ENCODE measurements at regions not wholly inside any gene's neighbourhood (a gene's known extent, or its start where the extent isn't known, plus 50 kb on each side); places are given as distances from the start of the nearest gene placed in this dataset.

DNA sequence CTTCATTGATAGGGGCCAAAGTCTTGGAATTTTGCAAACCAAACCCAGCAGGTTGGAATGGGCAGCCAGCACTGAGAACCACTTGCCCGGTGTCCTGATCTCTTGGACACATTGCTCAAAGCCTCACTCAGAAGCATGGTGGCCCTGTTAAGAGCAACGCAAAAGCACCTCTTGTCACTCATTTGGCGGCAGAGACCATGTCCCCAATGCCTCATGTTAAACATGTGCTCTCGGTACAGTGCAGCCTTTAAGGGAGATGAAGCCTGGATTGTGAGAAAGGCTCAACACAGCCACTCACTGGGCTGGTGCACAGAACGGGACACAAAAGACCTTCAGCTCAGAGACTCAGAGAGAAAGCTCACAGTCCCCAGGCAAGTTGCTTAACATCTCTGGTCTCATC lies 298.4 kb upstream of the PRDM1 start:
- no peak for DNase-seq

DNA sequence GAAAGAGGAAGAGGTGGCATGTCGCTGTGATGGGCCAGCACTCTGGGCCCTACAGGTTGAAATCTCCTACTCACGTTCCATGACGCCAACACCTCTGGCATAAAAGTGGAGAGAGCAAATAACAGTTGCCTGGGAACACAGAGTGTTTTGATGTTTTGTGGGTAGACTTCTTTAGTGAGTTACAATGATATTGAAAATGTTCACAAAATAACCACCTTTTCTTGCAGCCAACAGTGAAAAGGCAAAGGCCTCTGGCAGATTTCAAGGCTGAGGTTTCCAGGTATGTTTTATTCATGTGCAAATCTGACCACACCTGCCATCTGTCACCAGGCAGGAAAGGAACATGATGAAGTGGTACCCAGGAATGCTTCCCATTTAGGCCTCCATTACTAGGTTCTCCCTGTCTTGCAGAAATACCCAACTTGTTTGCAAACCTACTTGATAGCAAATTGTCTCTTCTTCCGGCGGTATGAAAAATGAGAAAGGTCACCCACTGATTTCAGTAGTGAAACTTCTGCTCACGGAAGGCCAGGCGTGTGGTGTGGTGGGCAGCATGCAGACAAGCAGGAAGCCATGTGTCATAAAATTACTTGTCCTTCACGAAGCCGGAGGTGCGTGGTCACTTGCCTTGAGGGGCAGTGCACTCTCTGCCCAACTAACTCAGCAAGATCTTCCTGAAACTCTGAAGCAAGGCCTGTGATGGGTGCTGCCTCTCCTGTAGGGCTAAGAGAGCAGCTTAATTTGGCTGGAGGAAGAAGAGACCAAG lies 299.1 kb upstream of the PRDM1 start:
- DNase-seq = no peak

- no peak for DNase-seq
Measured at GRCh38 chr6:105786449-105786848, 299.7 kb upstream of the PRDM1 start.

- no peak for DNase-seq
Measured at GRCh38 chr6:105785066-105785811, 300.9 kb upstream of the PRDM1 start.

GRCh38 chr6:105784179-105784578 lies 302.0 kb upstream of the PRDM1 start:
- DNase-seq = no peak

DNA sequence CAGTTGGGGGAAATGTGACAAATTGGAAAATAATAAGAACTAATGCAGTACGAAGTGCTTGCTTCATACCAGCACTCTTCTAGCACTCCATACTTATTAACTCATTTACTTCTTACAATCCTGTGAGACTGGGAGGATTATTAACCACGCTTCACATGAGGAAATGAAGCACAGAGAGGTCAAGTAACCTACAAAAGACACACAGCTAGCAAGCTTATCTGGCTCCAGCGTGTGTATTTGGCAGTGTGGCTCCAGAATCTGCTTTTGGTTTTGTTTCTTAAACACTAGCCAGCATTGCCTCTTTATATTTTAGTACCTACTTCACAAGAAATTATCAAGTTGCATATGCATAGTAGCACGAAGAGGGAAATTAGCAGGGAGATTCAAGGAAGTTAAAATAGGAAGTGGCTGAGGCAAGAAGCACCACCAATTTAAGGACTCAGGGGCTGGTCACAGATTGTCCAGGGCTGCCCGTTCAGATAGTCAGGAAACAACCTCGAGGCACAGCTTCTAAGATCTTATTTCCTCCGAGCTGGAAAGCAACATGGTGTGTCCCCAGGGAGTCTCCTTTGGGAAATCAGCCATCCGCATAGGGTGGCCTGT lies 302.7 kb upstream of the PRDM1 start:
- no peak for DNase-seq

GRCh38 chr6:105781915-105782314 lies 304.2 kb upstream of the PRDM1 start:
- DNase-seq = no peak

- DNase-seq = peak; percentile 7
Measured at GRCh38 chr6:105781248-105781647, 304.9 kb upstream of the PRDM1 start.

DNA sequence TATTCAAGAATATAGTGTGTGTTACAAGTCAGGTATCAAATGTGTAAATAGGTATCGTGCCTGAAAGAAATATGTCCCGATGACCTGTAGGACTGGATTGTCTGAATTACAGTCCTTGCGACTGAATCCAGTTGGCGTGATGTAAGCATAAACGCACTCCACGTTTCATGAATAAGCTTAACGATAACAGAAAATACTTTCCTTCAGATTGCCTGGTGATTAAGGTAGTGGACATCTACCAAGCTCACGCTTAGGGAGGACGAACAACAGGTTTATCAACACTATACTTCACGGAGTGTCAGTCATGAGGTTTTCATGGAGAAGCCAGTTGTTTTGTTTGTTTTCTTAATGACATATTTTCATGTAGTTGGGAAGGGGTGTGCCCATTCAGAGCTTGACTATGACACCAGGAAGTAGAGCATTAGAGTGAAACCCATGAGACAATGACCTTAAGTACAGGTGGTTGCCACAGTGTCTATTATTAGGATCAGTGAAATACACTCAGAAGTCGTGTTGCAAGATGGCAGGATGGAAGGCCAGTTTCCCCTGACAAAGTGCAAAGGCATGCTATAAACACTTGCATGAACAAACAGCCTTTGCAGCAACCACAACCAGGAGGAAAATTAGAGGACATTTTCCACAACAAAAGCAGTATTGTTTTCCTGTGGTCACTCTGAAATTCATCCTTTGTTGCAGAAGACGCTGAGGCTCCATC lies 305.8 kb upstream of the PRDM1 start:
- no peak for DNase-seq

DNA sequence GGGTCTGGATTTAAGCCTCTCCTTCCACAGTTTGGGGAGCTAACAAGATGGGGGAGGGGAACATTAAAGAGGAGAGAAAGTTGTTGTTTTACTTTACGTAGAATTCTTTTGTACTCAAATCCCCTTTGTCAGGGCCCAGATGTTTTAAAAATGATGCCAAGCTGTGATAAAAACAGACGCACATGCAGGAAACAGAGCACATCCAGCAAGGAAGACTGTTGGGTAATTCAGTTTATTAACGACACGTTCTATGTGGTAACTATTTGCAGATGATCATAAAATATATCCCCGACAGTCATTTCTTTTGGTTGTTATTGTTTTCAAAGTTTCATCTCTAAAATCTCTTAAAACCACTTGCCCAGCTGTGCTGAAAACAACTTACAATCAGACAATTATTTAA lies 307.0 kb upstream of the PRDM1 start:
- no peak for DNase-seq

- no peak for DNase-seq
Measured at GRCh38 chr6:105775095-105775494, 311.0 kb upstream of the PRDM1 start.

DNA sequence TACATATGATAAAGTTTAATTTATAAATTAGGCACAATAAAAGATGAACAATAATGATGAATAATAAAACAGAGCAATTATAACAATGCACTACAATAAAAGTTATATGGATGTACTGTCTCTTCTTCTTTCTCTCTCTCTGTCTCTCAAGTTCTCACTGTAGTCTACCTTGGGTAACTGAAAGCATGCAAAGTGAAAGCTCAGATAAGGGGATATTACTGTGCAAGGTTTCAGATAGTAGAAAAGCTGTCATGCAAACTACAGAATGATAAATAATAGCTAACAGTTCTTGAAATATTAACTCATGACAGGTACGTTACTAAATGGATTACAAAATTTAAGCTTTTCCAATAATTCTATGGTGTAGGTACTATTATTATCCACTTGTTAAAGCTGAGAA lies 311.9 kb upstream of the PRDM1 start:
- no peak for DNase-seq

DNA sequence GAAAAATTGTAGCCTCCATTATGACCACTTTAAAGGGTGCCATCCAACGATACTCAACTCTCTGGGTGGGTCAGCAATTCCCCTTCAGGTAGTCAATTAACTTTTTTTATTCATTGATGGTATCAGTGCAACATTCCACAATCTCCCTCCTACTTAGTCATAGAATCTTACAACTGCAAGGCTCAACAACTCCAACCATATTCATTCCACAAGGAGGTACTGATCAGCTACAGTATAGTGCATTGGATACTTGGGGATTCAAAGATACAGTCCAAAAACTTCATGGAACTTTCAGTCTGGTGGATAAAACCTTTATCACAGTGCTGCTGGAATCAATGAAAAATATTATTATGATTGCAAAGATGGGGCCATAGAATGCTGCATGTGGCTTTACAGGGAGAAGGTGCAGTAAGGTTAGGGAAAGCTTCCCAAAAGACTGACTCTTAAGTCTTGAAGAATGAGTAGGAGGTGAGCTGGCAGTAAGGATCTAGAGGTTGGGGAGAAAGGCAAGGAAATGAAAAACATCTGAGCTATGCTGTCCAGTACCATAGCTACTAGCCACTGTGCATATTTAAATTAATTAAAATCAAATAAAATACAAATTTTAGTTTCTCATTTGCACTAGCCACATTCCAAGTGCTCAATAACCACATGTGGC lies 314.7 kb upstream of the PRDM1 start:
- no peak for DNase-seq

GRCh38 chr6:105769987-105770386 lies 316.1 kb upstream of the PRDM1 start:
- no peak for DNase-seq

GRCh38 chr6:105769197-105769596 lies 316.9 kb upstream of the PRDM1 start:
- no peak for DNase-seq

GRCh38 chr6:105767541-105767940 lies 318.6 kb upstream of the PRDM1 start:
- no peak for DNase-seq

GRCh38 chr6:105765239-105765638 lies 320.9 kb upstream of the PRDM1 start:
- no peak for DNase-seq

GRCh38 chr6:105764315-105764714 lies 321.8 kb upstream of the PRDM1 start:
- no peak for DNase-seq

GRCh38 chr6:105763866-105764265 lies 322.3 kb upstream of the PRDM1 start:
- DNase-seq = no peak

DNA sequence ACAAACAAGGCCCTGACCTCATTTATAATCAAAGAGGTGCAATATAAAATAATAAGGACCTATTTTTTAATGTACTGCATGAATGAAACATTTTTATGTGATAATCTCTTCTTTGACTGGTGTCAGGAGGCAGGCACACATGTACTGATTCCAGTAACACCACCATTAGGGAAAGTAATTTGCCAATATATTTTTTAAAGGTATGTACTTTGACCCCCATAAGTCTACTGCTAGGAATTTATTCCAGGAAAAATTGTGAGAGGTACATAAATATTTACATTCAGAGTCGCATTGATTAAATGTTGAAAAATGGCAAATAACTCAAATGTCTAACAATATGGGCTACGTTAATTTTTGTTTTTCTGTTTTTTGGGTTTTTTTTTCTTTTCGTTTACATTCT lies 325.4 kb upstream of the PRDM1 start:
- no peak for DNase-seq

GRCh38 chr6:105759946-105760345 lies 326.2 kb upstream of the PRDM1 start:
- no peak for DNase-seq

- no peak for DNase-seq
Measured at GRCh38 chr6:105759015-105759414, 327.1 kb upstream of the PRDM1 start.
